Kidney (tissue), 13 donors: ENCODE measurements at regions not wholly inside any gene's neighbourhood (a gene's known extent, or its start where the extent isn't known, plus 50 kb on each side); places are given as distances from the start of the nearest gene placed in this dataset.

Source experiments
- DNase-seq, 5 donors: peaks; one replicate each; pipeline ENCODE4 v3.0.0-alpha.2; 2013 to 2020
- FAIRE-seq: peaks from 2 replicates; lab custom pipeline; 2012; peaks lifted over from hg19 to GRCh38; lab: Jason Lieb, UNC
- H3K27ac ChIP-seq, 2 donors: one replicate each; pipeline ENCODE4 v1.7.0; 2013; ENCODE audit warnings: low read depth in 2 of 2, low read length in 2 of 2, inconsistent platforms in 1 of 2
- H3K27me3 ChIP-seq: one replicate; pipeline ENCODE4 v1.7.1; 2013; ENCODE audit warnings: low read length, inconsistent platforms; ENCODE audit not compliant: control insufficient read depth, insufficient read depth
- H3K36me3 ChIP-seq, 3 donors: one replicate each; pipeline versions ENCODE4 v1.7.0 to v1.7.1; 2013; ENCODE audit warnings: low read length in 3 of 3, control low read depth in 1 of 3, inconsistent platforms in 1 of 3; ENCODE audit not compliant: insufficient read depth in 3 of 3, control insufficient read depth in 2 of 3
- H3K4me1 ChIP-seq, 3 donors: one replicate each; pipeline versions ENCODE4 v1.7.0 to v1.7.1; 2013; ENCODE audit warnings: low read length in 3 of 3, inconsistent platforms in 1 of 3, low read depth in 1 of 3; ENCODE audit not compliant: control insufficient read depth in 2 of 3, insufficient read depth in 2 of 3
- H3K4me3 ChIP-seq, 3 donors: one replicate each; pipeline versions ENCODE4 v1.7.0 to v1.8.1; 2013; ENCODE audit warnings: low read length in 3 of 3, control low read depth in 1 of 3, inconsistent platforms in 1 of 3
- H3K9ac ChIP-seq, 3 donors: one replicate each; pipeline versions ENCODE4 v1.7.0 to v1.7.1; 2013; ENCODE audit warnings: low read length in 3 of 3, control low read depth in 1 of 3, inconsistent platforms in 1 of 3
- H3K9me3 ChIP-seq, 3 donors: one replicate each; pipeline versions ENCODE4 v1.7.0 to v1.7.1; 2013; ENCODE audit warnings: low read length in 3 of 3, control low read depth in 1 of 3, inconsistent platforms in 1 of 3; ENCODE audit not compliant: control insufficient read depth in 2 of 3, insufficient read depth in 1 of 3
- CTCF ChIP-seq: IDR thresholded peaks from 3 replicates; pipeline ENCODE4 v1.5.1; 2012; ENCODE audit warnings: mild to moderate bottlenecking, moderate library complexity, borderline replicate concordance; ENCODE audit not compliant: insufficient read depth; ENCODE audit errors: extremely low read depth
- intact Hi-C: fragments of 100-400 bp; cut with DNase I; formaldehyde crosslinking; loops from one replicate; pipeline ENCODE4 v1.11.1; 2022
- donor health status: control.
- donor health status: control.
- donor health status: control.
- donor health status: control.
- donor health status: control.
- donor health status: DM: yes; HTN: yes; CAD: no.
- donor health status: Normal renal cell carcinoma (clear cell type).

DNA sequence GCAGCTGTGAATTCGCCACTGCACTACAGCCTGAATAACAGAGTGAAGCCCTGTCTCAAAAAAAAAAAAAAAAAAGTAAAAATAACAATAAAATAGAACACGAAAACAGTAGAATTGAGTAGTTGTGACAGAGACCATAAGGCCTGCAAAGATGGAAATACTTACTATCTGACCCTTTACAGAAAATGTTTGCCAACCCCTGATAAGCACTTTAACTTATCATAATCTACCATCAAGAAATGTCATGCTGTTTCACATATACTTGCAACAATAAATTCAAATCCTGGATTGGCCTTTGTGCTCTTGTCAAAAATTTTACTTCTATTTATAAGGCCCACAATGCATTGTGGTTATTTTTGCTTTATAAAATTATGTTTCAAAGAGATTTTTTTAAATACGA, 75.5 kb downstream of the ING2 start:
- Histone ChIP-seq H3K4me3 (no peak overlapping the region), H3K9ac (no peak overlapping the region), H3K36me3 (no peaks in the 10 kb centered on the region), H3K27ac (no peak overlapping the region), H3K9me3 (no peaks in the 10 kb centered on the region), H3K27me3 (no peaks in the 10 kb centered on the region), H3K4me1 (no peaks in the 10 kb centered on the region)
- no peak for TF ChIP-seq CTCF
- FAIRE-seq (no peak), DNase-seq (no peak)
- intact Hi-C loops = no loop called here

DNA sequence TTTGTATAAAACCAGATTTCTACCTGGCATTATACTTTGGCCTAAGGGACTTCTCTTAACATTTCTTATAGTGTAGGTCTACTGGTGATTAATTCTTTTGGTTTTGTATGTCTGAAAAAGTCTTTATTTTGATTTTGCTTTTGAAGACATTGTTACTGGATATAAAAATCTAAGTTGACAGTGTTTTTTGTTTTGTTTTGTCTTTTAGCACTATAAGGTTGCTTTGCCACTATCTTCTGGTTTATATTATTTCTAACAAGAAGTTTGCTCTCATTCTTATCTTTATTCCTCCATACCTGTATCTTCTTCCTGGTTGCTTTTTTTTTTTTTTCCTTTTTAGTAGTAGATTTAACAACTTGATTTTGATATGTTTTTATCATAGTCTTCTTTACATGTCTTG, 76.0 kb downstream of the ING2 start:
- no peak for TF ChIP-seq CTCF
- FAIRE-seq (peak; percentile 70), DNase-seq (no peak)
- Histone ChIP-seq H3K9ac (no peak overlapping the region), H3K27ac (no peak overlapping the region), H3K36me3 (no peaks in the 10 kb centered on the region), H3K9me3 (no peaks in the 10 kb centered on the region), H3K4me3 (no peak overlapping the region), H3K27me3 (no peaks in the 10 kb centered on the region), H3K4me1 (no peaks in the 10 kb centered on the region)
- intact Hi-C loops = no loop called here

GRCh38 chr4:183586824-183587223, 72.2 kb downstream of the RWDD4 start:
- no peaks in the 10 kb centered on the region for H3K27me3 ChIP-seq
- intact Hi-C loops = no loop called here
- no peak for TF ChIP-seq CTCF
- no peaks in the 10 kb centered on the region for H3K4me1 ChIP-seq
- H3K9me3 ChIP-seq = no peaks in the 10 kb centered on the region
- no peak for DNase-seq
- no peak for FAIRE-seq
- no peak overlapping the region for H3K27ac ChIP-seq
- no peak overlapping the region for H3K4me3 ChIP-seq
- no peaks in the 10 kb centered on the region for H3K36me3 ChIP-seq
- no peak overlapping the region for H3K9ac ChIP-seq

GRCh38 chr4:183588169-183588675, 70.8 kb downstream of the RWDD4 start:
- intact Hi-C loops = no loop called here
- no peaks in the 10 kb centered on the region for H3K9me3 ChIP-seq
- DNase-seq (peak in 3 of 5 donors; percentile 46 to 84 (median 80)), FAIRE-seq (no peak)
- H3K4me1 ChIP-seq = no peaks in the 10 kb centered on the region
- H3K36me3 ChIP-seq = no peaks in the 10 kb centered on the region
- no peaks in the 10 kb centered on the region for H3K27me3 ChIP-seq
- H3K27ac ChIP-seq = peak overlapping the region in 1 of 2 donors; percentile 69
- TF ChIP-seq CTCF = no peak
- H3K9ac ChIP-seq = no peak overlapping the region
- peak overlapping the region; percentile 19 to 70 (median 44) for H3K4me3 ChIP-seq
